Keratinocyte (primary cell): ENCODE measurements at regions not wholly inside any gene's neighbourhood (a gene's known extent, or its start where the extent isn't known, plus 50 kb on each side); places are given as distances from the start of the nearest gene placed in this dataset.

Experiments used
- EZH2 ChIP-seq: IDR thresholded peaks from one replicate; pipeline ENCODE4 v1.6.1; 2012; ENCODE audit warnings: inconsistent platforms, mild to moderate bottlenecking, low read length, moderate library complexity
- TF ChIP-seq, protein P1 (sequence below), 3 experiments: IDR thresholded peaks in 1 of 3; conservative IDR thresholded peaks in 1 of 3; optimal IDR thresholded peaks in 1 of 3; 2 replicates in 2 of 3; 3 replicates in 1 of 3; pipeline versions ENCODE3 to v1.5.1; 2011; ENCODE audit warnings: low read length in 3 of 3, mild to moderate bottlenecking in 3 of 3, moderate library complexity in 2 of 3, control low read depth in 1 of 3, inconsistent platforms in 1 of 3; ENCODE audit not compliant: insufficient read depth in 2 of 3; ENCODE audit errors: extremely low read depth in 1 of 3

DNA sequence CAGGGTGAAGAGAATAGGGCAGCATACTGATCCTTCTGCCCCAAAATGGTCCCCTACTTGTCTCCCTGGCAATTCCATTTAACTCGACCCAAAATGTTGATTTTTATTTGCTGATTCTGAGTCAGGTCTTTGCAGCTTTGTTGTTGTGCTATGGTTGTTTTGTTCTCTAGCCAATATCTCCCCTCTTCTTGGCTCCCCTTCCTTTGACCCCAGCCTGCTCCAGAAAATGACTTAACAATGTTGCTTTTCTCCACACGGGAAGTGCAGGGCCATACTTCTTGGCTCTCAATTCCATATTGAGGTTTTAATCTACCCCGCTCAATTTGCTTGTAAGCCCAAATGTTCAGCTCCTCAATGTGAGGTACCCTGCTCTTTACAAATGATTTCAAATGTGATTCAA lies 330.0 kb downstream of the RASEF start:
- TF ChIP-seq EZH2, result no peak
- TF ChIP-seq, protein P1, sequence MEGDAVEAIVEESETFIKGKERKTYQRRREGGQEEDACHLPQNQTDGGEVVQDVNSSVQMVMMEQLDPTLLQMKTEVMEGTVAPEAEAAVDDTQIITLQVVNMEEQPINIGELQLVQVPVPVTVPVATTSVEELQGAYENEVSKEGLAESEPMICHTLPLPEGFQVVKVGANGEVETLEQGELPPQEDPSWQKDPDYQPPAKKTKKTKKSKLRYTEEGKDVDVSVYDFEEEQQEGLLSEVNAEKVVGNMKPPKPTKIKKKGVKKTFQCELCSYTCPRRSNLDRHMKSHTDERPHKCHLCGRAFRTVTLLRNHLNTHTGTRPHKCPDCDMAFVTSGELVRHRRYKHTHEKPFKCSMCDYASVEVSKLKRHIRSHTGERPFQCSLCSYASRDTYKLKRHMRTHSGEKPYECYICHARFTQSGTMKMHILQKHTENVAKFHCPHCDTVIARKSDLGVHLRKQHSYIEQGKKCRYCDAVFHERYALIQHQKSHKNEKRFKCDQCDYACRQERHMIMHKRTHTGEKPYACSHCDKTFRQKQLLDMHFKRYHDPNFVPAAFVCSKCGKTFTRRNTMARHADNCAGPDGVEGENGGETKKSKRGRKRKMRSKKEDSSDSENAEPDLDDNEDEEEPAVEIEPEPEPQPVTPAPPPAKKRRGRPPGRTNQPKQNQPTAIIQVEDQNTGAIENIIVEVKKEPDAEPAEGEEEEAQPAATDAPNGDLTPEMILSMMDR (optimal IDR thresholded peaks at IDR 0.05 in 1 of 3, IDR thresholded peaks at IDR 0.05 in 1 of 3, conservative IDR thresholded peaks at IDR 0.05 in 1 of 3; ENCODE audit: extremely low read depth in 1 of 3, insufficient read depth in 2 of 3, low read length in 3 of 3), result no peak
